IPS-NIHi11 (cell line): ENCODE measurements at regions not wholly inside any gene's neighbourhood (a gene's known extent, or its start where the extent isn't known, plus 50 kb on each side); places are given as distances from the start of the nearest gene placed in this dataset.
A peak's percentile ranks its signal among the peaks of the same experiment; 100 is the strongest.
"Not testable (repeated sequence)": the region's sequence is repeated elsewhere in the genome, so short reads cannot be mapped to it uniquely, and the experiment has no call there.

Experiments
- DNase-seq: peaks from one replicate; pipeline ENCODE4 v3.0.0; 2012; ENCODE audit warnings: mixed read lengths, low spot score

- no peak for DNase-seq
These were observed 54.4 kb upstream of the GRIP1 start for GRCh38 chr12:66733321-66733720.

GRCh38 chr12:66733839-66734238 is 55.0 kb upstream of the GRIP1 start:
- DNase-seq = peak; percentile 13

- no peak for DNase-seq
These were observed 56.4 kb upstream of the GRIP1 start for GRCh38 chr12:66735275-66735674.

- no peak for DNase-seq
These were observed 58.1 kb upstream of the GRIP1 start for GRCh38 chr12:66736931-66737330.

GRCh38 chr12:66739266-66739665 is 60.4 kb upstream of the GRIP1 start:
- no peak for DNase-seq

- no peak for DNase-seq
These were observed 61.2 kb upstream of the GRIP1 start for GRCh38 chr12:66739940-66740651.

- DNase-seq = no peak
These were observed 61.9 kb upstream of the GRIP1 start for GRCh38 chr12:66740732-66741131.

GRCh38 chr12:66741919-66742318 is 63.0 kb upstream of the GRIP1 start:
- no peak for DNase-seq

GRCh38 chr12:66742508-66743367 is 63.9 kb upstream of the GRIP1 start:
- DNase-seq = no peak

- DNase-seq = no peak
These were observed 65.6 kb upstream of the GRIP1 start for GRCh38 chr12:66744461-66744860.

- DNase-seq = no peak
These were observed 66.1 kb upstream of the GRIP1 start for GRCh38 chr12:66744956-66745383.

GRCh38 chr12:66746489-66747201 is 67.8 kb upstream of the GRIP1 start:
- no peak for DNase-seq

- DNase-seq = no peak
These were observed 72.7 kb upstream of the GRIP1 start for GRCh38 chr12:66751432-66752113.

GRCh38 chr12:66753810-66754209 is 74.9 kb upstream of the GRIP1 start:
- no peak for DNase-seq

- no peak for DNase-seq
These were observed 77.0 kb upstream of the GRIP1 start for GRCh38 chr12:66755727-66756395.

GRCh38 chr12:66756631-66757030 is 77.8 kb upstream of the GRIP1 start:
- DNase-seq = no peak

- not testable (repeated sequence) for DNase-seq
These were observed 81.2 kb upstream of the GRIP1 start for GRCh38 chr12:66760122-66760521.

- no peak for DNase-seq
These were observed 84.6 kb upstream of the GRIP1 start for GRCh38 chr12:66763467-66763866.

GRCh38 chr12:66765204-66765603 is 86.3 kb upstream of the GRIP1 start:
- no peak for DNase-seq

- no peak for DNase-seq
These were observed 88.7 kb upstream of the GRIP1 start for GRCh38 chr12:66767536-66767935.

- no peak for DNase-seq
These were observed 89.4 kb upstream of the GRIP1 start for GRCh38 chr12:66768293-66768692.

- DNase-seq = no peak
These were observed 96.1 kb upstream of the GRIP1 start for GRCh38 chr12:66774929-66775328.
